ENCODE measurements at regions not wholly inside any gene's neighbourhood (a gene's known extent, or its start where the extent isn't known, plus 50 kb on each side); places are given as distances from the start of the nearest gene placed in this dataset.
A peak's percentile ranks its signal among the peaks of the same experiment; 100 is the strongest.

- H3K4me3 ChIP-seq = no peak overlapping the region
- H3K9me3 ChIP-seq = no peaks in the 10 kb centered on the region
- DNase-seq (no peak), ATAC-seq (no peak)
- intact Hi-C loops (cut with DNase I, micrococcal nuclease) = no loop called here
- H3K36me3 ChIP-seq (ENCODE audit: low read depth) = no peaks in the 10 kb centered on the region
- TF ChIP-seq CTCF (IDR thresholded peaks at IDR 0.05) = no peak
- H3K4me1 ChIP-seq (ENCODE audit: low read depth) = no peaks in the 10 kb centered on the region
Measured at GRCh38 chr9:113668061-113668460, 204.5 kb downstream of the RGS3 start.

GRCh38 chr9:113669522-113670115 is 206.1 kb downstream of the RGS3 start:
- H3K4me1 ChIP-seq (ENCODE audit: low read depth) = no peaks in the 10 kb centered on the region
- H3K4me3 ChIP-seq = no peak overlapping the region
- TF ChIP-seq CTCF (IDR thresholded peaks at IDR 0.05) = no peak
- intact Hi-C loops (cut with DNase I, micrococcal nuclease) = no loop called here
- no peaks in the 10 kb centered on the region for H3K36me3 ChIP-seq (ENCODE audit: low read depth)
- ATAC-seq = no peak
- no peak for DNase-seq
- no peaks in the 10 kb centered on the region for H3K9me3 ChIP-seq

- no peaks in the 10 kb centered on the region for H3K9me3 ChIP-seq
- no peaks in the 10 kb centered on the region for H3K36me3 ChIP-seq (ENCODE audit: low read depth)
- intact Hi-C loops (cut with DNase I, micrococcal nuclease) = no loop called here
- no peak for ATAC-seq
- no peaks in the 10 kb centered on the region for H3K4me1 ChIP-seq (ENCODE audit: low read depth)
- no peak for DNase-seq
- H3K4me3 ChIP-seq = no peak overlapping the region
- TF ChIP-seq CTCF (IDR thresholded peaks at IDR 0.05) = no peak
Measured at GRCh38 chr9:113673726-113674125, 202.4 kb upstream of the ZNF618 start.

GRCh38 chr9:113674436-113674835 is 201.7 kb upstream of the ZNF618 start:
- ATAC-seq (no peak), DNase-seq (no peak)
- Histone ChIP-seq H3K4me1 (ENCODE audit: low read depth) (no peaks in the 10 kb centered on the region), H3K36me3 (ENCODE audit: low read depth) (no peaks in the 10 kb centered on the region), H3K4me3 (no peak overlapping the region), H3K9me3 (no peaks in the 10 kb centered on the region)
- intact Hi-C loops (cut with DNase I, micrococcal nuclease) = no loop called here
- TF ChIP-seq CTCF (IDR thresholded peaks at IDR 0.05) = no peak

GRCh38 chr9:113675475-113675941 is 200.6 kb upstream of the ZNF618 start:
- no peaks in the 10 kb centered on the region for H3K36me3 ChIP-seq (ENCODE audit: low read depth)
- DNase-seq = peak; percentile 42 to 79 (median 45)
- no peak overlapping the region for H3K4me3 ChIP-seq
- no peaks in the 10 kb centered on the region for H3K9me3 ChIP-seq
- no peak for TF ChIP-seq CTCF (IDR thresholded peaks at IDR 0.05)
- ATAC-seq = peak; percentile 61
- intact Hi-C loops (cut with DNase I, micrococcal nuclease) = no loop called here
- H3K4me1 ChIP-seq (ENCODE audit: low read depth) = no peaks in the 10 kb centered on the region

GRCh38 chr9:113677057-113677456 is 199.1 kb upstream of the ZNF618 start:
- DNase-seq = no peak
- Histone ChIP-seq H3K4me1 (ENCODE audit: low read depth) (no peaks in the 10 kb centered on the region), H3K4me3 (no peak overlapping the region), H3K9me3 (no peaks in the 10 kb centered on the region), H3K36me3 (ENCODE audit: low read depth) (no peaks in the 10 kb centered on the region)
- no peak for ATAC-seq
- intact Hi-C loops (cut with DNase I, micrococcal nuclease) = no loop called here
- TF ChIP-seq CTCF (IDR thresholded peaks at IDR 0.05) = no peak
